ENCODE measurements at regions not wholly inside any gene's neighbourhood (a gene's known extent, or its start where the extent isn't known, plus 50 kb on each side); places are given as distances from the start of the nearest gene placed in this dataset.

GRCh38 chr20:62532921-62533320, 57.1 kb upstream of the GATA5 start:
- TF ChIP-seq CTCF (conservative IDR thresholded peaks at IDR 0.05; ENCODE audit: low read depth, low read length) (no peak), MXI1 (IDR thresholded peaks at IDR 0.05; ENCODE audit: borderline replicate concordance, low read depth, low read length) (no peak), RFX5 (IDR thresholded peaks at IDR 0.05; ENCODE audit: low read depth, low read length) (no peak), USF2 (IDR thresholded peaks at IDR 0.05; ENCODE audit: low read depth, low read length) (no peak), FOS (IDR thresholded peaks at IDR 0.05; ENCODE audit: low read depth, low read length) (no peak), CHD1 (IDR thresholded peaks at IDR 0.05; ENCODE audit: low read depth, low read length) (no peak), MAZ (IDR thresholded peaks at IDR 0.05; ENCODE audit: borderline replicate concordance, low read depth, low read length) (no peak), POLR2A (IDR thresholded peaks at IDR 0.05; ENCODE audit: low read depth, low read length) (no peak), BHLHE40 (IDR thresholded peaks at IDR 0.05; ENCODE audit: low read depth, low read length) (no peak), RAD21 (IDR thresholded peaks at IDR 0.05; ENCODE audit: low read length) (no peak), SMC3 (IDR thresholded peaks at IDR 0.05; ENCODE audit: low read depth, low read length) (no peak), CEBPB (IDR thresholded peaks at IDR 0.05; ENCODE audit: low read depth, low read length) (no peak), MAFK (IDR thresholded peaks at IDR 0.05; ENCODE audit: low read depth, low read length) (no peak)

All from IMR-90 (cell line).